ENCODE measurements at regions not wholly inside any gene's neighbourhood (a gene's known extent, or its start where the extent isn't known, plus 50 kb on each side); places are given as distances from the start of the nearest gene placed in this dataset.

GRCh38 chr1:31116022-31116421 lies 50.5 kb upstream of the PUM1 start:
- TF ChIP-seq IKZF1 (conservative IDR thresholded peaks at IDR 0.05), result no peak
- TF ChIP-seq CTCF (IDR thresholded peaks at IDR 0.05 in 2 of 3, conservative IDR thresholded peaks at IDR 0.05 in 1 of 3; ENCODE audit: control insufficient read depth in 2 of 3, extremely low read depth in 1 of 3, insufficient read depth in 1 of 3, low read depth in 3 of 3, low read length in 3 of 3), result no peak
- no peak for TF ChIP-seq REST (IDR thresholded peaks at IDR 0.05; ENCODE audit: low read depth, low read length)

Data from GM12878 (cell line).